H9 (cell line): ENCODE measurements at regions not wholly inside any gene's neighbourhood (a gene's known extent, or its start where the extent isn't known, plus 50 kb on each side); places are given as distances from the start of the nearest gene placed in this dataset.

Experiments
- DNase-seq: peaks from one replicate; pipeline ENCODE4 v3.0.0-alpha.2; 2017
- H2AFZ ChIP-seq: one replicate; pipeline ENCODE4 v1.6.1; 2013; ENCODE audit warnings: mild to moderate bottlenecking, low read length, control low read depth, moderate library complexity
- H2AK5ac ChIP-seq: 2 replicates; pipeline ENCODE4 v1.6.1; 2013; ENCODE audit warnings: low read length, control low read depth, mixed read lengths; ENCODE audit not compliant: insufficient read length
- H2BK120ac ChIP-seq: one replicate; pipeline ENCODE4 v1.6.1; 2013; ENCODE audit warnings: low read depth, mild to moderate bottlenecking, low read length, control low read depth, inconsistent platforms; ENCODE audit not compliant: poor library complexity, severe bottlenecking
- H2BK12ac ChIP-seq: 2 replicates; pipeline ENCODE4 v1.6.1; 2013; ENCODE audit warnings: low read length, control low read depth, mixed read lengths, low read depth; ENCODE audit not compliant: insufficient read length
- H2BK15ac ChIP-seq: 2 replicates; pipeline ENCODE4 v1.6.1; 2013; ENCODE audit warnings: low read depth, low read length, control low read depth
- H2BK20ac ChIP-seq: one replicate; pipeline ENCODE4 v1.6.1; 2013; ENCODE audit warnings: low read depth, mild to moderate bottlenecking, low read length, control low read depth, inconsistent platforms; ENCODE audit not compliant: poor library complexity, severe bottlenecking
- H2BK5ac ChIP-seq: 2 replicates; pipeline ENCODE4 v1.6.1; 2013; ENCODE audit warnings: low read length, control low read depth, mixed read lengths; ENCODE audit not compliant: insufficient read length
- H3K14ac ChIP-seq: 2 replicates; pipeline ENCODE4 v1.6.1; 2013; ENCODE audit warnings: low read length, control low read depth; ENCODE audit not compliant: insufficient read depth
- H3K18ac ChIP-seq: 2 replicates; pipeline ENCODE4 v1.6.1; 2013; ENCODE audit warnings: low read depth, mild to moderate bottlenecking, mixed read lengths, low read length, control low read depth; ENCODE audit not compliant: insufficient read length
- H3K23ac ChIP-seq: 2 replicates; pipeline ENCODE4 v1.6.1; 2013; ENCODE audit warnings: low read length, control low read depth, mixed read lengths, low read depth; ENCODE audit not compliant: insufficient read length
- H3K23me2 ChIP-seq: 2 replicates; pipeline ENCODE4 v1.6.1; 2013; ENCODE audit warnings: low read depth, mild to moderate bottlenecking, mixed read lengths, low read length, control low read depth; ENCODE audit not compliant: insufficient read length, poor library complexity, severe bottlenecking
- H3K27ac ChIP-seq: 2 replicates; pipeline ENCODE4 v1.5.1; 2013; ENCODE audit warnings: low read length, control low read depth, mixed read lengths, low read depth; ENCODE audit not compliant: insufficient read length
- H3K27me3 ChIP-seq: 2 replicates; pipeline ENCODE4 v1.6.1; 2013; ENCODE audit warnings: low read length, control low read depth, inconsistent platforms; ENCODE audit not compliant: insufficient read depth
- H3K4ac ChIP-seq: 2 replicates; pipeline ENCODE4 v1.6.1; 2013; ENCODE audit warnings: low read depth, mild to moderate bottlenecking, control low read depth, inconsistent platforms, low read length, moderate library complexity
- H3K4me1 ChIP-seq: 2 replicates; pipeline ENCODE4 v1.6.1; 2013; ENCODE audit warnings: low read length, control low read depth, inconsistent platforms; ENCODE audit not compliant: insufficient read depth
- H3K4me2 ChIP-seq: 2 replicates; pipeline ENCODE4 v1.6.1; 2013; ENCODE audit warnings: low read length, control low read depth, mixed read lengths; ENCODE audit not compliant: insufficient read length, insufficient read depth
- H3K56ac ChIP-seq: 2 replicates; pipeline ENCODE4 v1.6.1; 2013; ENCODE audit warnings: low read depth, mild to moderate bottlenecking, mixed read lengths, low read length, control low read depth; ENCODE audit not compliant: insufficient read length
- H3K79me1 ChIP-seq: 2 replicates; pipeline ENCODE4 v1.6.1; 2013; ENCODE audit warnings: low read depth, mild to moderate bottlenecking, moderate library complexity, low read length, control low read depth, inconsistent platforms; ENCODE audit not compliant: insufficient read depth, poor library complexity, severe bottlenecking
- H3K79me2 ChIP-seq: 2 replicates; pipeline ENCODE4 v1.6.1; 2013; ENCODE audit warnings: low read length, control low read depth, inconsistent platforms; ENCODE audit not compliant: insufficient read depth
- H3K9ac ChIP-seq: 2 replicates; pipeline ENCODE4 v1.6.1; 2013; ENCODE audit warnings: low read length, control low read depth, mixed read lengths; ENCODE audit not compliant: insufficient read length; ENCODE audit errors: extremely low read depth
- H3K9me3 ChIP-seq: one replicate; pipeline ENCODE4 v1.6.1; 2013; ENCODE audit warnings: low read depth, low read length, inconsistent platforms; ENCODE audit not compliant: control insufficient read depth
- H3T11ph ChIP-seq: one replicate; pipeline ENCODE4 v1.6.1; 2013; ENCODE audit warnings: mild to moderate bottlenecking, low read length, control low read depth, inconsistent platforms
- H4K20me1 ChIP-seq: one replicate; pipeline ENCODE4 v1.6.1; 2013; ENCODE audit not compliant: control insufficient read depth, insufficient read length, insufficient read depth
- H4K5ac ChIP-seq: 2 replicates; pipeline ENCODE4 v1.6.1; 2013; ENCODE audit warnings: low read depth, mild to moderate bottlenecking, mixed read lengths, low read length, control low read depth; ENCODE audit not compliant: insufficient read length
- H4K8ac ChIP-seq: replicated peaks from 2 replicates; pipeline ENCODE4 v1.6.1; 2013; ENCODE audit warnings: low read length, control low read depth, mixed read lengths, low read depth; ENCODE audit not compliant: insufficient read length
- H4K91ac ChIP-seq: 2 replicates; pipeline ENCODE4 v1.6.1; 2013; ENCODE audit warnings: low read depth, mild to moderate bottlenecking, moderate library complexity, mixed read lengths, low read length, control low read depth; ENCODE audit not compliant: insufficient read length
- H3K27ac Mint-ChIP-seq, 3 experiments: 2 replicates in 2 of 3; 3 replicates in 1 of 3; pipeline ENCODE4 v1.8.0; 2020 to 2021; ENCODE audit warnings: mixed read lengths in 3 of 3, mild to moderate bottlenecking in 1 of 3, moderate library complexity in 1 of 3
- H3K27me3 Mint-ChIP-seq: 2 replicates; pipeline ENCODE4 v1.8.0; 2021; ENCODE audit warnings: low read depth, mild to moderate bottlenecking, moderate library complexity, mixed read lengths
- H3K36me3 Mint-ChIP-seq, 3 experiments: 2 replicates in 2 of 3; 3 replicates in 1 of 3; pipeline ENCODE4 v1.8.0; 2020 to 2021; ENCODE audit warnings: low read depth in 3 of 3, mixed read lengths in 3 of 3; ENCODE audit not compliant: insufficient read depth in 1 of 3
- H3K4me1 Mint-ChIP-seq, 2 experiments: 2 replicates each; pipeline ENCODE4 v1.8.0; 2020; ENCODE audit warnings: mixed read lengths in 2 of 2
- H3K4me3 Mint-ChIP-seq, 2 experiments: 2 replicates in 1 of 2; 3 replicates in 1 of 2; pipeline ENCODE4 v1.8.0; 2020 to 2021; ENCODE audit warnings: mild to moderate bottlenecking in 2 of 2, mixed read lengths in 2 of 2, moderate library complexity in 1 of 2
- H3K9me3 Mint-ChIP-seq, 2 experiments: 2 replicates in 1 of 2; 3 replicates in 1 of 2; pipeline ENCODE4 v1.8.0; 2020; ENCODE audit warnings: mild to moderate bottlenecking in 2 of 2, mixed read lengths in 2 of 2, moderate library complexity in 1 of 2
- CTCF ChIP-seq: fragments of 200-600 bp; sonication (generic); conservative IDR thresholded peaks from 3 replicates; pipeline ENCODE4 v1.8.0; 2021; ENCODE audit warnings: antibody characterized with exemption, mild to moderate bottlenecking
- WGBS: extraction: QIAGEN DNeasy Blood & Tissue Kit; methylation state at CpG from one replicate; pipeline ENCODE4 v1.1.7; 2013; ENCODE audit warnings: missing lambda C conversion rate, low lambda C conversion rate, mixed read lengths; ENCODE audit not compliant: insufficient read length; ENCODE audit errors: extremely low coverage; 5-methylcytosine and 5-hydroxymethylcytosine counted together

GRCh38 chr10:81036257-81036656 is 498.6 kb downstream of the SH2D4B start:
- H3K27me3 ChIP-seq, result no peaks in the 10 kb centered on the region
- H3K14ac ChIP-seq, result no peak overlapping the region
- no CpG with 5 or more reads among the region's 3 CpGs for WGBS
- H3K27me3 Mint-ChIP-seq, result no peaks in the 10 kb centered on the region; the same call in 1 of the 2 replicates
- H2BK120ac ChIP-seq, result no peak overlapping the region
- no peaks in the 10 kb centered on the region for H4K20me1 ChIP-seq
- no peak overlapping the region for H2BK15ac ChIP-seq
- no peaks in the 10 kb centered on the region for H3K79me1 ChIP-seq
- peaks cover 3 to 8% of the 10 kb centered on the region in 2 experiments; a peak in 3 of 5 replicates for H3K9me3 Mint-ChIP-seq
- H3K56ac ChIP-seq, result no peak overlapping the region
- no peak overlapping the region for H3K23ac ChIP-seq
- H2BK12ac ChIP-seq, result no peak overlapping the region
- no peak overlapping the region for H4K91ac ChIP-seq
- H2AFZ ChIP-seq, result no peak overlapping the region
- no peak overlapping the region for H4K8ac ChIP-seq
- H3K4me3 Mint-ChIP-seq, result no peak overlapping the region
- H3K27ac Mint-ChIP-seq, result no peak overlapping the region
- no peak overlapping the region for H3T11ph ChIP-seq
- no peak overlapping the region for H3K18ac ChIP-seq
- H2AK5ac ChIP-seq, result no peak overlapping the region
- no peaks in the 10 kb centered on the region for H3K23me2 ChIP-seq
- no peak overlapping the region for H3K27ac ChIP-seq
- no peaks in the 10 kb centered on the region for H3K4me1 ChIP-seq
- H3K9me3 ChIP-seq, result no peaks in the 10 kb centered on the region
- no peak for TF ChIP-seq CTCF
- no peak overlapping the region for H2BK5ac ChIP-seq
- peaks cover 0 to 1% of the 10 kb centered on the region in 2 experiments; a peak in 2 of 4 replicates for H3K4me1 Mint-ChIP-seq
- H4K5ac ChIP-seq, result no peak overlapping the region
- H3K79me2 ChIP-seq, result no peaks in the 10 kb centered on the region
- H3K4ac ChIP-seq, result no peak overlapping the region
- no peak overlapping the region for H2BK20ac ChIP-seq
- H3K9ac ChIP-seq, result no peak overlapping the region
- H3K36me3 Mint-ChIP-seq, result no peaks in the 10 kb centered on the region
- no peak for DNase-seq
- no peak overlapping the region for H3K4me2 ChIP-seq
